ENCODE measurements at regions not wholly inside any gene's neighbourhood (a gene's known extent, or its start where the extent isn't known, plus 50 kb on each side); places are given as distances from the start of the nearest gene placed in this dataset.

DNA sequence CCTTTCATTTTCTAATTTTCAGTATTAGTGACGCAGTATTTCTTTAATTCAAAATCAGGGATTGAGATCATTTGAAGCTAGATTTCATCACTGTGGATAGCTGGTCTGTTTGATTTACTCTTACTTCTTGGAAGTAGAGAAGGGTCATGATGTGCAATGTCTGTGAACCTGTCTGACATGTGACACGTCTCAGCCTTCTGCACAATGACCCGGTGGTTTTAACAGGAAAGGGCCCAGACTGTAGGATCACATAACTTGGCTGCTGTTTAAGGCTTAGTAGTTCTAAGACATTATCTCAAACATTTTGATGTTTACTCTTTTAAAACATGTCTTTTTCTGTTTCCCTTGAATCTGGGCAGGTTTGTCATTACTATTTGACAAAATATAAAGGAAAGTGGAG is 823.3 kb upstream of the NUDT12 start:
- TF ChIP-seq, protein P1, sequence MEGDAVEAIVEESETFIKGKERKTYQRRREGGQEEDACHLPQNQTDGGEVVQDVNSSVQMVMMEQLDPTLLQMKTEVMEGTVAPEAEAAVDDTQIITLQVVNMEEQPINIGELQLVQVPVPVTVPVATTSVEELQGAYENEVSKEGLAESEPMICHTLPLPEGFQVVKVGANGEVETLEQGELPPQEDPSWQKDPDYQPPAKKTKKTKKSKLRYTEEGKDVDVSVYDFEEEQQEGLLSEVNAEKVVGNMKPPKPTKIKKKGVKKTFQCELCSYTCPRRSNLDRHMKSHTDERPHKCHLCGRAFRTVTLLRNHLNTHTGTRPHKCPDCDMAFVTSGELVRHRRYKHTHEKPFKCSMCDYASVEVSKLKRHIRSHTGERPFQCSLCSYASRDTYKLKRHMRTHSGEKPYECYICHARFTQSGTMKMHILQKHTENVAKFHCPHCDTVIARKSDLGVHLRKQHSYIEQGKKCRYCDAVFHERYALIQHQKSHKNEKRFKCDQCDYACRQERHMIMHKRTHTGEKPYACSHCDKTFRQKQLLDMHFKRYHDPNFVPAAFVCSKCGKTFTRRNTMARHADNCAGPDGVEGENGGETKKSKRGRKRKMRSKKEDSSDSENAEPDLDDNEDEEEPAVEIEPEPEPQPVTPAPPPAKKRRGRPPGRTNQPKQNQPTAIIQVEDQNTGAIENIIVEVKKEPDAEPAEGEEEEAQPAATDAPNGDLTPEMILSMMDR (optimal IDR thresholded peaks at IDR 0.05 in 1 of 3, IDR thresholded peaks at IDR 0.05 in 1 of 3, conservative IDR thresholded peaks at IDR 0.05 in 1 of 3; ENCODE audit: extremely low read depth in 1 of 3, insufficient read depth in 2 of 3, low read length in 3 of 3): no peak
- no peak for TF ChIP-seq EZH2 (IDR thresholded peaks at IDR 0.05; ENCODE audit: low read length)
